HUES48 (cell line): ENCODE measurements at regions not wholly inside any gene's neighbourhood (a gene's known extent, or its start where the extent isn't known, plus 50 kb on each side); places are given as distances from the start of the nearest gene placed in this dataset.

Experiments used
- H3K27ac ChIP-seq: one replicate; pipeline ENCODE4 v1.7.0; 2013; ENCODE audit warnings: low read depth, low read length, inconsistent platforms
- H3K27me3 ChIP-seq: 2 replicates; pipeline ENCODE4 v1.6.1; 2013; ENCODE audit warnings: mild to moderate bottlenecking, low read length; ENCODE audit not compliant: control insufficient read depth, insufficient read depth
- H3K36me3 ChIP-seq: 2 replicates; pipeline ENCODE4 v1.6.1; 2013; ENCODE audit warnings: low read length; ENCODE audit not compliant: control insufficient read depth, insufficient read depth
- H3K4me1 ChIP-seq: 2 replicates; pipeline ENCODE4 v1.6.1; 2013; ENCODE audit warnings: mild to moderate bottlenecking, low read length; ENCODE audit not compliant: control insufficient read depth, insufficient read depth
- H3K4me3 ChIP-seq: 2 replicates; pipeline ENCODE4 v1.5.1; 2013; ENCODE audit warnings: mild to moderate bottlenecking, low read depth, low read length
- H3K9ac ChIP-seq: 2 replicates; pipeline ENCODE4 v1.6.1; 2013; ENCODE audit warnings: mild to moderate bottlenecking, low read depth, low read length, moderate library complexity
- H3K9me3 ChIP-seq: 2 replicates; pipeline ENCODE4 v1.6.1; 2013; ENCODE audit warnings: low read length; ENCODE audit not compliant: control insufficient read depth, insufficient read depth

- no peaks in the 10 kb centered on the region for H3K27me3 ChIP-seq
- no peak overlapping the region for H3K27ac ChIP-seq
- peaks cover 13% of the 10 kb centered on the region for H3K4me1 ChIP-seq
- H3K9me3 ChIP-seq: no peaks in the 10 kb centered on the region
- H3K36me3 ChIP-seq: no peaks in the 10 kb centered on the region
- H3K4me3 ChIP-seq: no peak overlapping the region
- H3K9ac ChIP-seq: no peak overlapping the region
Measured at GRCh38 chr2:64342195-64343099, 111.5 kb upstream of the LGALSL start.

GRCh38 chr2:64344999-64345576, 108.9 kb upstream of the LGALSL start:
- Histone ChIP-seq H3K27me3 (no peaks in the 10 kb centered on the region), H3K36me3 (no peaks in the 10 kb centered on the region), H3K9me3 (no peaks in the 10 kb centered on the region), H3K4me1 (peaks cover 5% of the 10 kb centered on the region), H3K4me3 (no peak overlapping the region), H3K9ac (no peak overlapping the region), H3K27ac (no peak overlapping the region)

- Histone ChIP-seq H3K9ac (no peak overlapping the region), H3K4me3 (no peak overlapping the region), H3K9me3 (no peaks in the 10 kb centered on the region), H3K27me3 (no peaks in the 10 kb centered on the region), H3K4me1 (peaks cover 5% of the 10 kb centered on the region), H3K27ac (no peak overlapping the region), H3K36me3 (no peaks in the 10 kb centered on the region)
Measured at GRCh38 chr2:64345998-64346397, 108.0 kb upstream of the LGALSL start.

GRCh38 chr2:64348386-64349130, 105.4 kb upstream of the LGALSL start:
- Histone ChIP-seq H3K4me1 (peaks cover 5% of the 10 kb centered on the region), H3K4me3 (no peak overlapping the region), H3K36me3 (no peaks in the 10 kb centered on the region), H3K9me3 (no peaks in the 10 kb centered on the region), H3K27ac (no peak overlapping the region), H3K9ac (no peak overlapping the region), H3K27me3 (no peaks in the 10 kb centered on the region)

GRCh38 chr2:64349131-64349530, 104.8 kb upstream of the LGALSL start:
- H3K36me3 ChIP-seq: no peaks in the 10 kb centered on the region
- no peak overlapping the region for H3K9ac ChIP-seq
- no peak overlapping the region for H3K27ac ChIP-seq
- no peak overlapping the region for H3K4me3 ChIP-seq
- H3K9me3 ChIP-seq: no peaks in the 10 kb centered on the region
- peaks cover 5% of the 10 kb centered on the region for H3K4me1 ChIP-seq
- H3K27me3 ChIP-seq: no peaks in the 10 kb centered on the region

- H3K4me1 ChIP-seq: no peaks in the 10 kb centered on the region
- H3K9me3 ChIP-seq: no peaks in the 10 kb centered on the region
- no peak overlapping the region for H3K9ac ChIP-seq
- no peaks in the 10 kb centered on the region for H3K27me3 ChIP-seq
- H3K36me3 ChIP-seq: no peaks in the 10 kb centered on the region
- H3K27ac ChIP-seq: no peak overlapping the region
- no peak overlapping the region for H3K4me3 ChIP-seq
Measured at GRCh38 chr2:64350996-64351395, 103.0 kb upstream of the LGALSL start.

- no peak overlapping the region for H3K9ac ChIP-seq
- H3K4me3 ChIP-seq: no peak overlapping the region
- H3K9me3 ChIP-seq: no peaks in the 10 kb centered on the region
- H3K4me1 ChIP-seq: no peaks in the 10 kb centered on the region
- H3K27me3 ChIP-seq: no peaks in the 10 kb centered on the region
- no peak overlapping the region for H3K27ac ChIP-seq
- H3K36me3 ChIP-seq: no peaks in the 10 kb centered on the region
Measured at GRCh38 chr2:64352292-64352691, 101.7 kb upstream of the LGALSL start.

GRCh38 chr2:64354857-64355680, 98.9 kb upstream of the LGALSL start:
- H3K27me3 ChIP-seq: no peaks in the 10 kb centered on the region
- H3K4me1 ChIP-seq: peaks cover 7% of the 10 kb centered on the region
- H3K27ac ChIP-seq: no peak overlapping the region
- H3K36me3 ChIP-seq: no peaks in the 10 kb centered on the region
- no peak overlapping the region for H3K4me3 ChIP-seq
- H3K9me3 ChIP-seq: no peaks in the 10 kb centered on the region
- H3K9ac ChIP-seq: no peak overlapping the region

- Histone ChIP-seq H3K4me3 (no peak overlapping the region), H3K36me3 (no peaks in the 10 kb centered on the region), H3K9me3 (no peaks in the 10 kb centered on the region), H3K27ac (no peak overlapping the region), H3K27me3 (no peaks in the 10 kb centered on the region), H3K4me1 (peaks cover 8% of the 10 kb centered on the region), H3K9ac (no peak overlapping the region)
Measured at GRCh38 chr2:64356906-64357305, 97.1 kb upstream of the LGALSL start.

GRCh38 chr2:64359171-64359891, 94.6 kb upstream of the LGALSL start:
- no peak overlapping the region for H3K9ac ChIP-seq
- H3K9me3 ChIP-seq: no peaks in the 10 kb centered on the region
- H3K4me1 ChIP-seq: peaks cover 15% of the 10 kb centered on the region
- no peak overlapping the region for H3K27ac ChIP-seq
- no peaks in the 10 kb centered on the region for H3K36me3 ChIP-seq
- H3K27me3 ChIP-seq: no peaks in the 10 kb centered on the region
- no peak overlapping the region for H3K4me3 ChIP-seq
